ENCODE measurements at regions not wholly inside any gene's neighbourhood (a gene's known extent, or its start where the extent isn't known, plus 50 kb on each side); places are given as distances from the start of the nearest gene placed in this dataset.

DNA sequence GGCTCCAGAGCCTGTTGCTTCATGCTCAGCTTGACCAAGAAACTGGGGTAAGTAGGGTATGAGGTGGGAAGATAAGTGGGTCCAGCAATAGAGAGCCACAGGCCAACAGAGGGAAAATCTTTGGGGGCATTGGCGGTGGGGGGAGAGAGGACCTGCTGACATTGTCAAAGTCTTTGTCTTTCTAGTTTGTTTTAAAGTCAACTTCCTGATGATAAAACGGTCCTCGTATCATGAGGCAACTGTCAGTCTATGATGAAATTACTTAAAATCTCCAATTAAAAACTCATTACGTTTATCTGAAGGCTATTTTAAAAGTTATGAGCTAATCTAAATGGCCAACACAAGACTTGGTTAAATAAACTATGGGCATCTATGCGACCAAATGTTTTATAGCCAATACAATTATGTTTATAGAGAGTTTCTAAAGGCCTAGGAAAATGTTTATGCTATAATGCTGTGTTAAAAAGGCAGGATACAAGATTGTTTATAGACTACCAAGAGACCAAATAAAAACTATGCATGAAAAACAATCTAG lies 84.4 kb upstream of the CD28 start:
- TF ChIP-seq TAF1 (conservative IDR thresholded peaks at IDR 0.05) (no peak), CTCF (IDR thresholded peaks at IDR 0.05; ENCODE audit: low read depth, low read length, missing input control) (no peak), MAX (IDR thresholded peaks at IDR 0.05) (no peak), ATF3 (IDR thresholded peaks at IDR 0.05) (no peak), REST (IDR thresholded peaks at IDR 0.05) (no peak), YY1 (IDR thresholded peaks at IDR 0.05) (no peak), GABPA (IDR thresholded peaks at IDR 0.05 in 1 of 2, conservative IDR thresholded peaks at IDR 0.05 in 1 of 2) (no peak), ZBTB33 (IDR thresholded peaks at IDR 0.05) (no peak), EGR1 (IDR thresholded peaks at IDR 0.05; ENCODE audit: low read depth in 2 of 2) (no peak), JUND (IDR thresholded peaks at IDR 0.05) (no peak)
